GM19025 (cell line): ENCODE measurements at regions not wholly inside any gene's neighbourhood (a gene's known extent, or its start where the extent isn't known, plus 50 kb on each side); places are given as distances from the start of the nearest gene placed in this dataset.

Experiments used
- ATAC-seq: cut with Tn5 transposase; IDR thresholded peaks from one replicate; pipeline ENCODE4 v1.9.1; 2021; ENCODE audit warnings: mild to moderate bottlenecking, low read depth, moderate library complexity; ENCODE audit not compliant: unreplicated experiment

DNA sequence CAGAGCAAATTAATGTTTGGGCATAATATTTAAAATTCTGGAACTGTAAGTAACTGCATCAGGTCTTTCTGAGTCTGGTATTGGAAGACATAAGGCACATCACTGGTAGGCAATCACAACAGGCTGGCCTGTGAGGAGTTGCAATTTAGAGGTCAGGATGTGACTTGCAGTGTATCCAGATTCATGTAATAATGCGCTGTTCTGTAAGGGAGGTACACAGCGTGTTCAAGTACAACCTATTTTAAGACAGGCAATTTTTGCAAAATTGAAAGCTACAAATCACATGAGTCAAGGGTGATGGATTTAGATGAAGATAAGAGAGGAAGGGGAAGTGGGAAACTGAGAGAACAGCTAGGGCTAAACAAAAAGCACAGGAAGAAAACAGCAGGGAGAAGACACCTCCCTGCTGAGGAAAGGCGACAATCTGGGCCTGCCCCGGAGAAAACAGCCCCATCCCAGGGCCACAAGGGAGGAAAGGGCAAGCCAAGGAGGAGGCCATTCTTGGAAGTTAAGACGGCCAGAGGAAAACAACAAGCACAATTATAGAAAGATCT, 138.1 kb downstream of the LACC1 start:
- no peak for ATAC-seq

DNA sequence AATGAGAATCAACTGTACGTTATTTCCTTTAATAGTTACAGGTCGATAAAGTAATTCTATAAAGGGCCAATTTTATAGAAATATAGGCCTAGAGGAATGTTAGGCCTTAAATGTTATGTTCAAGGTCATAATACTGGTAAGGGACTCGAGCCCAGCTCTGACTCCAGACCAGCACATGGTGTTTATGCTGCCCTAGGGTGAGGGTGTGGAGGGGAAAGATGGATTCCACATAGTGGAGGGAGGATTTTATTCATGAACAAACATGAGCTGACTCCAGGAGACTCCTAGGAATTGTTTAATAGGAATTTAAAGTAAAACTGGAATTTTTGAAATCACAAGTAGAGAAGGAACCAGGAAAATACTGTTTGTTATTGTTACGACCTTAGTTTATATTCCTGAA, 139.9 kb downstream of the LACC1 start:
- ATAC-seq = no peak

DNA sequence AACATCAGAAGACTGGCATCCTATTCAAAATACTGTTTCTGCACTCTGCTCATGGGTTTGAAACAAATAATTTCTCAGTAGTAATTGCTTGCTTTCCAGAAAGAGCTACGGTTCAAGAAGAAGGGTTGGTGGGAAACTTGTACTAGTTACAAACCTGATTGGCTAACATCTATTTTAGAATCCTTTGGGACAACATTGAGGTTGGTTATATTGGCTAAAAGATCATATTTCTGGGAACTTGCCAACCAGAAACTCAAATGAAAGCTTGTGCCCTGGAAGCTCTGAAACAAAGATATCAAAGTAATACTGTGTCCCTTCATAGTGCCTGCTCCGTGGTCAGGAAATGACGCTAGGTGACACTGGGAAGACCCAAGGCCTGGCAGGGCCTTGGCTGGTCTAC, 141.7 kb downstream of the LACC1 start:
- no peak for ATAC-seq

DNA sequence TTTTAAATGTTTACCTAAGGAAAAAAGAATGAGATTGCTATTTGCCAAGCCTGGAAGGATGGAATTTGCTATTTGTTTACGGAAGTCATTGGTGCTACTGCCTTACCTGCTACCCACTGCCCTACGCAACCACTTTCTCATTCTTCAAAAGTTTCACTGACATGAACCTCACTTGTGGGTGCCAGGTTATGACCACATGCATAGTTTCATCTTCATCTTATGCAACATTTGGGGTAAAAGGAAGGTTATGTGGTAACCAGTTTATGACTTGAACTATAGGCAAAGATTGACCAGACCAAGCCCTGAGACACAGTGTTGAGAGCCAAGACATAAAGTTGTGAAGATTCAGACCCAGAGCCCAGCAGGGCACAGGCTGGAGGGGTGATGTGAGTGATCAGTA, 142.5 kb downstream of the LACC1 start:
- ATAC-seq = no peak

DNA sequence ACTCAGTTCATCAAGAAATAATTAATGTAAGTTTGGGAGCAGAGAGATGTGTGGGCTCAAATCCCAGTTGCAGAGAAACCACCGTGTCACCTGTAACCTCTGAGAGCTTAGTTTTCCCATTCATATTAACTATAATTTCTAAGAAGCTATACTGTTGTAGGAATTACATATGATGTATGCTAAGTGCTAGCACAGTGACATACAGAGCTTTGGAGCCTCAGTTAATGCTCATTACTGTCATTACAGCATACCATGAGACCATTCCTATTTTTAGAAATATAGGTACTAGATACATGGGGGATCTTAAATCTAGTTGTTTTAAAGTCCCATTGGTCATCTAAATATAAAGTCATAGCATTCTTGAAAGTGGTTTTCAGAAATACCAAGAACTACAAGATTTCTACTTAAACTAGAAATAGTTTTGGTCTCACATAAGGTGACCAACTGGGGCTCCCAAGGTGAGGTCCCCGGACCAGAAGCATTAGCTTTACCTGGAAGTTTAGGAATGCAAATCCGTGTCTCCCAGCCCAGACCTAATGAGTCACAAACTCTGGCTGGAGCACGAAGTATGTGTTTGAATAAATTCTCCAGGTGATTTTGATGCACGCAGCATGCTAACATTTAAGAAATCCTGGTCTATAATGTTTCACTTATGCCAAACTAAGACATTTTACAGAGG, 144.6 kb downstream of the LACC1 start:
- ATAC-seq = no peak

DNA sequence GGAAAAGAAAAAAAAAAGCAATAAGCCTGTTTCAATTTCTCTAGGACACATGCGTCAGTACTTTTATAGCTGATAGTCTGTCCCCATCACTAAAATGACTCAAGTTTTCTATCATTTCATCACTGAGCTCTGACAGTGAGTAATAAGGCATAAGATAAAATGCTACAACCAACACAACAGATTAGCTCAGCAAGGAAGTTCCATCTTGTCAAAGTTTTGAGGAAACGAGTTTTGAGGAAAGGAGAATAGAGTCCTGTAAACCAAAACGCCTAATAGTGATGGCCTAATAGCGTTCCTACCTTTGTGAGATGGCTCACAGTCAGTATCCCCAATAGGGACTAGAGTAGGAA, 145.1 kb downstream of the LACC1 start:
- ATAC-seq = no peak

DNA sequence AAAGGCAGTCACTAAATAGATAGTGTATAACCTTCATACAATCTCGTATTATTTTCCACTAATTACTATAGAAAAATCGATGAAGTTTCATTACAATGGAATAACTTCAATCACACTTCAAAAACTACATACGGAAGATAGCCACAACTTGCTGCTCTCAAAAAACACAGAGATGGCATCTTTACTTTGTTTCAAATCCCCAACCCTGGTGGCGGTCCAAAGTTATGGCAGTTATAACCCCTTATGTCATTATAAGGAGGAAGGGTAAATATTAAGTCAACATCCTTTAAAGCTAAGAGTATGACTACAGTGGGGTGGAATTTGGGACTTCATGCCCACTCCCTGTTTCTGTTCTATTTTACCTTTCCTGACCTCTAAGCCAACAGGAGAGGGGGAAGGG, 146.5 kb downstream of the LACC1 start:
- no peak for ATAC-seq

DNA sequence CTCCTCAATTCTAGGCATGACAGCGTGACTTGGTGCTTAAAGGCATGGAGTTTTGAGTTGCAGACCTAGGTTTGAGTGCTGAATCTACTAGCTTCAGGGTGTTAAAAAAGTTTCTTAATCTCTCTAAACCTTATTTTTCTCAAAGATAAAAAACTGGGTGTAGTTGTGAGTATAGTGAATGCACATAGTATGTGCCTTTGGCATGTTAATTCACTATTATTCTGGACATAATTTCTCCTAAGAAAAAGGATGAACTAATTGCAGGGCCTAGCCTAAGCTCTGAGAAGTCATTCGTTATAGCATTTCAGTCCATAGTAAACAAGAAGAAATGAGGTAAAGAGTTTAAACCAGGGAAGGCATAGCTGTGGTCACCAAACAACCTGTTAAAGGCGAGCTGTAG, 149.0 kb downstream of the LACC1 start:
- no peak for ATAC-seq

DNA sequence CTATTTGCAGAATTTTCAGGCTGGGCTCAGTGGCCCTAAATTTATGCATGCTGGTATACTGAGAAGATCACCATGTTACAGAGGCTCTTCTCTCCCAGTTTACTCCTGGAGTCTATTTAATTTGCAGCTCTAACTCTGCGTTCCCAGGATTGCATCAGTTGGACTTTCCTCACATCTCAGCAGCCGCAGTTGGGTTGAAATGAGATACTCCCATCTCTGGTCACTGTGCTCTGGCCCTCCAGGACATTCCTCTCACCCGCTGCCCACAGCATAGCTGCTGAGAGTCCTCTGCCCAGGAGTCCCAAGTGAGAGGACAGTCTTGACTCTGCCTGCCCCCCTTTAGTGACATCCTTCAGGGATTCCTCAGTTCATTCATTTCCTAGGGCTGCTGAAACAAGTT, 150.9 kb downstream of the LACC1 start:
- ATAC-seq = no peak

DNA sequence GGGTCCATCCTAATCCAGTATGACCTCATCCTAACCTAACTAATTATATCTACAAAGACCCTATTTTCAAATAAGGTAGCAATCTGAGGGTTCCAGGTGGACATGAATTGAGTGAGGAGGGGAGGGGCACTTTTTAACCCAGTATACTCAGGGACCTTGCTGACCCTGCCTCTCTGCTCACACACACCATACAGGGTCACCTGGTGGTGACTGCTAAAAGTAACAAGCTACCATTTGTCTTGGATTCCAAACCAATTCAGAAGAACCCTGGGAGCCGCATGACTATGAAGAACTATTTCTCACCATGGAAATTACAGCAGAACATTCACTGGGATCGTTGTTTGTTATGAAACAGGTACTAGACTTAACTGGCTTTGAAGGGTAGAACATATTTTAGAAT, 151.9 kb downstream of the LACC1 start:
- ATAC-seq = no peak

DNA sequence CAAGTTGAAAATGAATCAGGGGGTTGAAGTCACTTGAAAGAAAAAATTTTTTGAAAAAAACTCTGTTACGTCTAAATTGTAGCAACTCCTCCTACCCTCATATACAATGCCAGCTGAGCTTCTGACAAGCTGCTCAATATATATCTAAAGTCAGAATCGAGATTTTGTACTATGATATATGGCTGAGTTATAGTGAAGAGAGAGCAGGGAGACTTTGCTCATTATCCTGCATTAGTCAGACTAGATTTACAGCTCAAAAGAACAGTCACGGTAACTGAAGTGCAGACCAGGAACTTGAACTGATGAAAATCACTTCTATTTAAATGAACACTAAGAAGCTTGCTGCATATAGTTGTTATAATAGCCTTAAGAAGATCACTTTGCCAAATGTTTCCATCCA, 153.1 kb downstream of the LACC1 start:
- ATAC-seq = no peak

DNA sequence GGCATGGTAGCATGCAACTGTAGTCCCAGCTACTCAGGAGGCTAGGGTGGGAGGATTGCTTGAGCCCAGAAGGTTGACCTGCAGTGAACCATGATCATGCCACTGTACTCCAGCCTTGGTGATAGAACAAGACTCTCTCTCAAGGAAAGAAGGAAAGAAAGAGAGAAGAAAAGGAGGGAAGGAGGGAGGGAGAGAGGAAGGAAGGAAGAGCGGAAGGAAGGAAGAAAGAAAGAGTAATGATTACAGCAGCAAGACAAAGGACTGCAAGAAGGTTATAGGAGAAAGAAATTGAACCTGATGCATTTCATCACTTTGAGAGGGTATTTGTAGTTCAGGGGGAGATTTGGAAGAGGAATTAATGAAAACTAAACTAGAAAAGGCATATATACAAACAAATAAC, 155.7 kb downstream of the LACC1 start:
- no peak for ATAC-seq

DNA sequence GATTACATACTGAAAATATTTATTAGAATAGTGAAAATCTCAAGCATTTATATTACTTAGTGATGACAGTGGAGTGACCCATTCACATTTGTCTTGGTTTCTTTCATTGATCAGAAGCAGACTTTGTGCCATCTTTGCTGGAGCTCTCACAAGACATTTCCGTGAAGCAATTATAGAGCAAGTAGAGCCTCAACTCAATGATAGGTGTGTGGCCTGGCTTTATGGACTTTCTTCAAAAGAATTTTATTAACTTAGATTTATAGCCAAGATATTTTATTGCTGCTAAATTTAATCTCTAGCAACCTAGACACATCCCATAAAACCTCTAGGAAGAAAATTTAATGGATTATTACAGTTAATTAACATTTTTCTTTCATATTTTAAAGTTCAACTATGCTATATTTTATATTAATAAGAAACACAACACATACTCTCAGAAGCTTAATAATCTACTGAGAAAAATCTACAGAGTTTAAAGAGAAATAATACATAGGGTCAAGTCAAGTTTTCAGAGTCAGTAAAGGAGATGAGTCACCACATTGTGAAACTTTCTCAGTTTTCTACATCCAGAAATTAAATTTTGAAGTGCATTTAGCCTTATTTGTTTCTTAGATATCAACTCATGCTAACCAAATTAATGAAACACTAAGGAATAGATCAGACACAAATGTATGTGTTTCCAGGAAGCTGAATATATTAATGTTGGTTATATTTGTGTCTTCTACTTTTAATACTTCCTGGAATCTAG, 160.5 kb downstream of the LACC1 start:
- no peak for ATAC-seq

DNA sequence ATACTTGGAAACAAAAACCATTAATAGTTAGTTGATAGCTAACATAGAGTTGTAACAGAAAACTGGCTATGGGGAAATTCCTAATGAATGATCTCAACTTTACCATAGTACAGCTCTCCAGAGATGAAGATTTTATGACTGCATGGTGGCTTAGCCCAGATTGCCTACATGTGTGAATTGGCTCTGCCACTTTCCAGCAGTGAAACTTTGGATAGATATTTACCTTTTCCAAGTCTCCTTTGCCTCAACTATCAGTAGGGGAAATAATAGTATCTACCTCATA, 161.1 kb downstream of the LACC1 start:
- ATAC-seq = no peak

DNA sequence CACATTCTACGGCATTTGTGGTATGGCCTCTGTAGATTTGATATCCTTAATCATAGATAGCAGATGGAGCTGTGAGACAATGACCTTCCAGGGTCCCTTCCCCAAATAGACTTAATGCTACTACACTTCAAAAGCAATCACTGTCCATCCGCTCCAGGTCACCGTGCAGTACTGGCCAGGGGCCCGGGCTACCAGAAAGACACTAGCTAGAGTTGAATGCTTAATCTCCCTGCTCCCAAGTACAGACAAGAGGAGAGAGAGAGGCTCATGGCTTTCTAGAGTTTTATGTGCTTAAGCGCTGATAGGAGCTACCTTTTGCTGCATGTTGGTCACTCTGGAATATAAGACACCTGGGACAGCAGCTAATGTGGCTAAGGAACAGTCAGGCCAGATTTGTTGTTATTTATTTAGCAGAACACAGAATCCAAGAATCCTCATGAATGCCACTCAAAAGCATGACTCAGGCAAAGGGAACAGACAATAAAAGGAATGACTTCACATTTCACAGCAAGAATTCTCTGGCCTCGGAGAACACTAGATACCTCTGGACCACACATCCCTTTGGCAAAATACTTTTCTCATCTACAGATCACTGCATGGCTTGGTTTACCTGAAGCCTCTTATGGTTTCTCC, 165.0 kb downstream of the LACC1 start:
- ATAC-seq = no peak

DNA sequence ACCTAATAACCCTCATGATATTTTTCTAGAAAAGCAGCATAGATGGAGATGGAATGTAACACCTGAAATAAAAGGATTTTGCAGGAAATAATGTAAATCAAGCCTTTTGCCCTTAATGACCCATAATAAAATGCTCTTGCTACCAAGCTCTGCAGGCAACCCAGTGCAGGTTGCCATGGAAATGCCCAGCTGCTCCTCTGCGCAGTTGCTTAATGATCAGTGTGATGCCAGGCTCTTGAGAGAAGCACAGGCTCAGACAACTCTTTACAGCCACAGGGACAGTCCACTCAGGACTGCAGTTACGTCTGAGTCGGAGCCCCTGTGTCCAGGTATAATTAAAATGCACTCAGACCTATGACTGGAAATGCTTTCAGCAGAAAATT, 165.5 kb downstream of the LACC1 start:
- no peak for ATAC-seq

DNA sequence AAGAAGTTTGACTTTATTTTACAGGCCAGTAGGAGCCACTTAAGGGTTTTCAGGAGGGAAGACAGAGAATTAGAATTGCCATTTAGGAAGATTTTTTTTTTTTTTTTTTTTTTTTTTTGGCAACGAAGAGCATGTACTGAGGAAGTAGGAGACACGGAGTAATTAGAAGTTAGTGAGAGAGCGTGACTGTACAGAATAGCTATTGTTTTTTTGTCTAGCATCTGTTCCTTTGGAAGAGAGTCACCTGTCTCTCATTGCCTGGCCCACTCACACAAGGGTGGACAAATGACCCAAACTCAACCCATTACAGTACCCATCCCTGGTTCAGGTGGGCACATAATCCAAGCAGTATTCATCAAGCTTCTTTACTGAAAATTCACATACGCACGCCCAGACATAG, 166.7 kb downstream of the LACC1 start:
- no peak for ATAC-seq

DNA sequence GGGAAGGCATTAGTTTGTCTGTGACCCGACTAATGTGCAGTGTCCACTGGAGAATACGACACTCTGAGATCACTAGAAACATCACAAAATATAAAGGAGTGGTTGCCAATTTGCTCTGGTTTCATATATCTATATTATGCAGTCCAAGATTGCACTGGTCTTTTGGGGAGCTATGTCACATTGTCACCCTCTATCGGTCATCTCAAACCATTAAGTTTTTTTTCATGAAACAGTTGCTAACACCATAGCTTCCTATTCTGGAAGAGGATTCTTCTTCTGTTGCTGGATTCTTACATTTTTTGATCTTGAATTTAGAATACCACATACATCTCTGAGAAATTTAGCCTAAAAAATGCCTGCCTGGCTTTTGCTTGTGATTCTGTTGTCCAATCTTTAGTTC, 168.6 kb downstream of the LACC1 start:
- ATAC-seq = no peak

DNA sequence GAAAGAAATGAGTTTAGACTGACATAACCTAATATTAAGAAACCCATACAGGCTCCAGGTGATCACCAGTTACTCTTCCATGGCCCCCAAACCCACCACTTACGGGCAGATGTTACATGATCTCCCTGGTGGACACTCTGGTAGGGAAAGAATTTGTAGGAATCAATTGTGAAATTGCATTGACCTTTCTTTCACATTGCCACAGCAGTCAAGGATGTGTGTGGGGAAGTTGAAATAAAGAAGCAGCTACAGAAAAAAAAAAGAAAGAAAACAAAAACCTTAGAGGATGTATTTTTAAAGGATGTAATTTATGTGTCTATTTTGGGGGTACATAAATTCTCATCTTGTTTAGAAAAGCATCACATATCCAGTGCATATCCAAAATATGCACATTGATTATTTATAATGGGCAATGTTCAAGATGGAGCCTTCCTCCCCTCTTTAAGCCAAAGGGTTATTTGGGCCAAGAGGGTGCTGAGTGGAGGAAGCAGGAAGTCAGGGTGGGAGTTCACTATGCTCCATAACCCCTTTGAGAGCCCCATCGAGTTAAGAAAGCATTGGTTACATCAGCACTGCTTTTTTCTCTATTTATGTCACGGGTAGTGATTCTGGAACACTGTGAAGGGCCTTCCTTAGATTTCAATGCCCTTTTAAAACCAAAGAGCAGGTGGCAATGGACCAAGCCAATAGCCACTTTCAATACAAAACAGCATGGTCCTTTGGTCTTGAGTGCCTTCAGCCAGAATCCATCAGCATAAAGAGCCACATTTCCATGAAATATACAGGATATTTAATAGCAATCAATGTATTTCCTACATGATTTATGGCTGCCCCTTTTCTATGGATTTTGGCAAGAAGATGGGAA, 169.6 kb downstream of the LACC1 start:
- no peak for ATAC-seq

DNA sequence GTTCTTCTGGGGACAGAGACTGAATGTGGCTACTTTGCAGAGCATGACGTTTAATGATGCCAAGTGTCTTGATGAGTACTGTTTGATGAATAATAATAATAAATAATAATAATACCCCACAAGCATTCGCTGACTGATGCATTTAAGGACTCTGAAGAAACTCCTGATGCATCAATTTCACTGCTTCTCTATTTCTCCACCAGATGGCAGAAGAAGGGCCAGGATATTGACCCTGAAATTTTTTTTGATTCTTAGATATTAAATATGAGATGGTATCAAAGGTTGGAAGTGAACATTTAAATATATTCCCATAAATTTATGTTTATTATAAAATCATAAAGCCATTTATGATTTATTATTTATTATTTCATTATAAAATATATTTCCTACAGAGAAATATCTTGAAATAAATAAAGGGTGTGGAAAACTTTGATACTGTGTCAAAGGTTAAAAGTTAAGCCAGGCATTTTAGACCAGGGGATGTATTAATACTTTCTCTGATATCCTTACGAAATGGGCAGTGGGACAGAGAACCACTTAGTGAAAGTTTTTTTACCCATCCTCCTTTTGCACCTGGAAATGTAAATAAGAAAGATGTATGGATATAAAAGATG, 170.9 kb downstream of the LACC1 start:
- ATAC-seq = no peak

DNA sequence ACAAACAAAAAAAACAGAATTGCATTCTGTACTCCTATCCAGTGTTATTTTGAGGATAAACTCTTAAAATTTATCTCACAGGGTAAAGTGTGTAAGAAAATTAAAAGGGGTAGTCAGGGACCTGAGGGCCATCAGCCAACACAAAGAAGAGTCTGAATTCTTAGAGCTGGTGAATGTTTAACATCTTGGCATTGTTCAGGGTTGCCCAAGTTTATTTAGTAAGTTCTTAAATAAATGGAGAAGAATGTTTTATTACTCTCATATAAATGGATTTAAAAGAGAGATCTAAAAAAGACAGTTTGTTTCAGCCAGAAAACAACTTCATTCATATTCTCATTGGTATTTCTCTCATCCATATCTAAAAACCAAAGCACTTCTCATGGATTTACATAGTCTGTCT, 171.7 kb downstream of the LACC1 start:
- ATAC-seq = no peak
